Heart right ventricle (tissue), 16 donors: ENCODE measurements at regions not wholly inside any gene's neighbourhood (a gene's known extent, or its start where the extent isn't known, plus 50 kb on each side); places are given as distances from the start of the nearest gene placed in this dataset.

Experiments
- ATAC-seq, 8 donors: fragments of 200-7000 bp; cut with Tn5 transposase; one replicate each; pipeline ENCODE4 v1.9.1; 2020; ENCODE audit warnings: mild to moderate bottlenecking in 8 of 8, moderate library complexity in 8 of 8, moderate number of reproducible peaks in 1 of 8
- DNase-seq, 2 donors: peaks; one replicate each; pipeline ENCODE4 v3.0.0-alpha.2; 2020
- H3K27ac ChIP-seq, 10 donors: fragments of 200-600 bp; sonication (generic) in 2 of 10; one replicate each; pipeline versions ENCODE4 v1.5.0 to v1.8.0; 2020 to 2022; ENCODE audit warnings: mild to moderate bottlenecking in 3 of 10
- H3K27me3 ChIP-seq, 7 donors: fragments of 200-600 bp; one replicate each; pipeline ENCODE4 v1.8.0; 2021 to 2022; ENCODE audit warnings: mild to moderate bottlenecking in 2 of 7
- H3K36me3 ChIP-seq, 9 donors: fragments of 200-600 bp; sonication (generic) in 1 of 9; one replicate each; pipeline versions ENCODE4 v1.5.0 to v1.8.0; 2020 to 2022; ENCODE audit warnings: mild to moderate bottlenecking in 2 of 9
- H3K4me1 ChIP-seq, 9 donors: fragments of 200-600 bp; sonication (generic) in 1 of 9; one replicate each; pipeline versions ENCODE4 v1.5.0 to v1.8.0; 2020 to 2022; ENCODE audit warnings: mild to moderate bottlenecking in 4 of 9
- H3K4me3 ChIP-seq, 10 donors: fragments of 200-600 bp; sonication (generic) in 2 of 10; one replicate each; pipeline versions ENCODE4 v1.5.0 to v1.8.0; 2020 to 2022; ENCODE audit warnings: mild to moderate bottlenecking in 7 of 10, moderate library complexity in 2 of 10
- H3K9me3 ChIP-seq, 11 donors: fragments of 200-600 bp in 10 of 11; sonication (generic) in 2 of 11; one replicate each; pipeline versions ENCODE4 v1.5.0 to v1.8.0; 2013 to 2022; ENCODE audit warnings: mild to moderate bottlenecking in 2 of 11, control low read depth in 1 of 11, moderate library complexity in 1 of 11
- WGBS, 2 donors: extraction: QIAGEN DNeasy Blood & Tissue Kit; methylation state at CpG; one replicate each; pipeline ENCODE4 v1.1.7; 2013; ENCODE audit warnings: inconsistent platforms in 1 of 2; 5-methylcytosine and 5-hydroxymethylcytosine counted together
- intact Hi-C, 10 donors: fragments of 100-400 bp; cut with DNase I; formaldehyde crosslinking; loops; one replicate each; pipeline versions ENCODE4 v1.11.1 to v1.14.2; 2022
- TF ChIP-seq, protein P1 (sequence below), 9 donors: fragments of 200-600 bp; sonication (generic) in 2 of 9; IDR thresholded peaks; one replicate each; pipeline versions ENCODE4 v1.5.0 to v1.8.0; 2021 to 2022; ENCODE audit warnings: antibody characterized with exemption in 9 of 9, mild to moderate bottlenecking in 5 of 9, moderate library complexity in 1 of 9
- donor health status: Arrhythmogenic right ventricular cardiomyopathy.
- donor health status: ischemic (EF 13 %, LVEDD 7.1; RV severe dilation, severe dysfunction).
- donor health status: healthy with polysubstance abuse.
- donor health status: DM: no; HTN: yes; CAD: no.
- donor health status: DM: no; HTN: no; CAD: no.
- donor health status: ischemic (EF 25% LVEDD 6.9; RV normal size, moderate dysfunction).
- donor health status: ischemic (EF 25% LVEDD 5.7; RV mildly dilated, moderate dysfunction).
- donor health status: healthy.
- donor health status: DM: yes; HTN: yes; CAD: no.
- donor health status: Ischemic cardiomyopathy.
- donor health status: ischemic (EF 35%, LVEDD 5.7; RV mildly dilated, moderate dysfunction).
- donor health status: nonischemic (EF 11% LVEDD 7.7; RV severe dilation, severe dysfunction).
- donor health status: DM: yes; HTN: yes; CAD: no.
- donor health status: PGD.
- donor health status: ischemic (EF 29% LVEDD 5.4; RV normal size, mild dysfunction).
- donor health status: nonischemic (EF 23%, LVEDD 6.1; RV moderate dilation, normal function).

DNA sequence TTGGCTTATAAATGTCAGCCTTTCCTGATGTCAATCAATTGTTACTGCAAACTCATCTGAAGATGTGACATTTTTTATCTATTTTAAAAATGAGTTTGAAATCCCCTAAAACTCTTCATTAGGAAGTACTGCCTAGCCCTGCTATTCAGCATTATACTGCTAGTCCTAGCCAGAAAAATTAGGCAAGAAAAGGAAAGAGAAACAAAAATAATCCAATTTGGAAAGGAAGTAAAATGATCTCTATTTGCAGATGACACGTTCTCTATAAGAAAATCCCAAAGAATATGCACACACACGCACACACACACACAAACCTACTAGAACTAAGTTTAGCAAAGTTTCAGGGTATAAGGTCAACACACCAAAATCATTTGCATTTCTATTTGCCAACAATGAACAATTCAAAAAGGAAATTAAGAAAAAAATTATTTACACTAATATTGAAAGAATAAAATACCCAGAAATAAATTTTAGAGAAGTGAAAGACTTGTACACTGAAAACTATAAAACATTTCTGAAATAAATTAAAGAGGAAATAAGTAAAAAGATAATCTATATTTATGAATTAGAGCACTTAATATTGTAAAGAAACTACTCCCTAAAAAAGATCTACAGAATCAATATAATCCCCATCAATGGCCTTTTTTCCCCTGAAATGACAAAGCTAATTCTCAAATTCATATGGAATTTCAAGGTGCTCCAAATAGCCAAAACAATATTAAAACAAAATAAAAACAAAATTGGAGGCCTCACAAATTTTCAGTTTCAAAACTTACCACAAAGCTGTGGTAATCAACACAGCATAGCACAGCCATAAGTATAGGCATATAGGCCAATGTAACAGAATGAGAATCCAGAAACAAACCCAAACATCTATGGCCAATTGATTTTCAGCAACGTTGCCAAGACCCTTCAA is 433.7 kb upstream of the TRIB2 start:
- TF ChIP-seq, protein P1, sequence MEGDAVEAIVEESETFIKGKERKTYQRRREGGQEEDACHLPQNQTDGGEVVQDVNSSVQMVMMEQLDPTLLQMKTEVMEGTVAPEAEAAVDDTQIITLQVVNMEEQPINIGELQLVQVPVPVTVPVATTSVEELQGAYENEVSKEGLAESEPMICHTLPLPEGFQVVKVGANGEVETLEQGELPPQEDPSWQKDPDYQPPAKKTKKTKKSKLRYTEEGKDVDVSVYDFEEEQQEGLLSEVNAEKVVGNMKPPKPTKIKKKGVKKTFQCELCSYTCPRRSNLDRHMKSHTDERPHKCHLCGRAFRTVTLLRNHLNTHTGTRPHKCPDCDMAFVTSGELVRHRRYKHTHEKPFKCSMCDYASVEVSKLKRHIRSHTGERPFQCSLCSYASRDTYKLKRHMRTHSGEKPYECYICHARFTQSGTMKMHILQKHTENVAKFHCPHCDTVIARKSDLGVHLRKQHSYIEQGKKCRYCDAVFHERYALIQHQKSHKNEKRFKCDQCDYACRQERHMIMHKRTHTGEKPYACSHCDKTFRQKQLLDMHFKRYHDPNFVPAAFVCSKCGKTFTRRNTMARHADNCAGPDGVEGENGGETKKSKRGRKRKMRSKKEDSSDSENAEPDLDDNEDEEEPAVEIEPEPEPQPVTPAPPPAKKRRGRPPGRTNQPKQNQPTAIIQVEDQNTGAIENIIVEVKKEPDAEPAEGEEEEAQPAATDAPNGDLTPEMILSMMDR (IDR thresholded peaks at IDR 0.05) = no peak
- no peak overlapping the region for H3K4me3 ChIP-seq
- no peak for ATAC-seq
- H3K9me3 ChIP-seq = no peaks in the 10 kb centered on the region
- no peaks in the 10 kb centered on the region for H3K27me3 ChIP-seq
- intact Hi-C loops = no loop called here
- DNase-seq = no peak
- no peaks in the 10 kb centered on the region for H3K36me3 ChIP-seq
- WGBS, 2 donors = 85% methylated on average over 3 of the region's 3 CpGs
- H3K4me1 ChIP-seq = peaks cover 0 to 18% (median 10%) of the 10 kb centered on the region in 9 donors
- no peak overlapping the region for H3K27ac ChIP-seq

DNA sequence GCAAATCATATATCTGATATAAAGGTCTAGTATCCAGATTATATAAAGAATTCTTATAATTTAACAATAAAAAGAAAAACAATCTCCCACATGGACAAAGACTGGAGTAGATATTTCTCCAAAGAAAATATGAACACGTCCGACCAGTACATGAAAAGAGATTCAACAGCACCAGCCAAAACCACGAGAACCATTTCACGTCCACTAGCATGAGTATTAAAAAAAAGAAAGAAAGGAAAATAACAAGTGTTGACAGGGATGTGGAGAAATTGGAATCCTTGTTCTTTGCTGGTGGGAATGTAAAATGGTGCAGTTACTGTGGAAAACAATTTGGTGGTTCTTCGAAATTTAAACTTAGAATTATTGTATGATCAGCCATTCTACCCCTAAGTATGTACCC is 432.7 kb upstream of the TRIB2 start:
- intact Hi-C loops = no loop called here
- Histone ChIP-seq H3K27me3 (no peaks in the 10 kb centered on the region), H3K36me3 (no peaks in the 10 kb centered on the region), H3K4me1 (peaks cover 0 to 23% (median 10%) of the 10 kb centered on the region in 9 donors), H3K9me3 (no peaks in the 10 kb centered on the region), H3K4me3 (no peak overlapping the region), H3K27ac (no peak overlapping the region)
- ATAC-seq (no peak), DNase-seq (no peak)
- 85 to 93% methylated on average over 5 of the region's 5 CpGs for WGBS, 2 donors
- TF ChIP-seq, protein P1 (IDR thresholded peaks at IDR 0.05) = no peak

DNA sequence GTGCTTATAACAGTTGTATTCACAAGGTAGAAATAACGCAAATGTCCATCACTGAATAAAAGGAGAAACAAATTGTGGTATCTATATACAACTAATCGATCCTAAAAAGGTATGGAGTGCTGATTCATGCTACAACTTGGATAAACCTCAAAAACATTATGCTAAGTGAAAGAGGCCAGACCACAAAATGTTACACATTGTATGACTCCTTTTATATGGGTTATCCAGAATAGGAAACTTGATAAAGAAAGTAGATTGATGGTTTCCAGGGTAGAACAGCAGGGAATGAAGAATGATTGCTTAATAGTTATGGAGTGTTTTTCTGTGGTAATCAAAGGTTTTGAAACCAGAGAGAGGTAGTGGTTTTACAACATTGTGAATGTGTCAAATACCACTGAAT is 432.2 kb upstream of the TRIB2 start:
- ATAC-seq = no peak
- peaks cover 0 to 23% (median 10%) of the 10 kb centered on the region in 9 donors for H3K4me1 ChIP-seq
- H3K36me3 ChIP-seq = no peaks in the 10 kb centered on the region
- intact Hi-C loops = no loop called here
- no peaks in the 10 kb centered on the region for H3K9me3 ChIP-seq
- no peak overlapping the region for H3K27ac ChIP-seq
- H3K27me3 ChIP-seq = no peaks in the 10 kb centered on the region
- WGBS, 2 donors = 90 to 94% methylated on average over 2 of the region's 2 CpGs
- no peak for DNase-seq
- H3K4me3 ChIP-seq = no peak overlapping the region
- TF ChIP-seq, protein P1 (IDR thresholded peaks at IDR 0.05) = no peak

DNA sequence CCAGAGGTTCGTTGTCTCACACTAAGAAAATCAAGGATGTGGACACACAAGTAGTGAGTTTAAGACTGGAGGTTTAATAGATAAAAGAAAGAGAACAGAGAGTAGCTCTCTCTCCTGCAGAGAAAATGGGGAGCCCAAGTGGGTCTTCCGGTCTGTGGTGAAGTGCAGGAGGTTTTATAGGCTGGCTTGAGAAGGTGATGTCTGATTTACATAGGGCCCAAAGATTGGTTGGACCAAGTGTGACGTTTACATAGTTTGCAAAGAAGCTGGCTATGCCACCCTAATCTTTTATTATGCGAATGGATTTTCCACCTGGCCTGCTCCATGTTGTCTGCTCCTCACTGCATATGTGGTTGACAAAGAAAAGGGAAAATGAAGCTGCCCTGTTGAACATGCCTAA is 430.4 kb upstream of the TRIB2 start:
- ATAC-seq (no peak), DNase-seq (no peak)
- WGBS, 2 donors = 96% methylated on average over 4 of the region's 4 CpGs
- H3K4me1 ChIP-seq = peaks cover 0 to 23% (median 10%) of the 10 kb centered on the region in 9 donors
- no peaks in the 10 kb centered on the region for H3K36me3 ChIP-seq
- no peaks in the 10 kb centered on the region for H3K27me3 ChIP-seq
- H3K27ac ChIP-seq = peak overlapping the region in 1 of 10 donors; percentile 36
- no peaks in the 10 kb centered on the region for H3K9me3 ChIP-seq
- no peak overlapping the region for H3K4me3 ChIP-seq
- intact Hi-C loops = loop anchor here in 1 of 10 donors (5.0 kb wide), 1 partner anchor 111 kb away; no protein-coding TSS in a partner anchor
- TF ChIP-seq, protein P1 (IDR thresholded peaks at IDR 0.05) = no peak
